Caco-2 (cell line): ENCODE measurements at regions not wholly inside any gene's neighbourhood (a gene's known extent, or its start where the extent isn't known, plus 50 kb on each side); places are given as distances from the start of the nearest gene placed in this dataset.

Source experiments
- BruUV-seq: library from RNA; stranded (reverse); fragments of 400-500 nt; replicated peaks from 2 replicates; lab custom pipeline; 2021; lab: Mats Ljungman, UMichigan
- CTCF ChIA-PET: fragments of 300-600 bp; sonication (Branson Sonifier 250); formaldehyde crosslinking; loops from one replicate; lab custom pipeline; 2022; ENCODE audit warnings: antibody characterized with exemption; lab: Charles Lee
- POLR2A ChIA-PET: fragments of 300-600 bp; sonication (Branson Sonifier 250); formaldehyde crosslinking; loops from one replicate; lab custom pipeline; 2022; ENCODE audit warnings: antibody characterized with exemption; lab: Charles Lee
- DNase-seq, 2 experiments: peaks; one replicate each; pipeline versions ENCODE4 v3.0.0 to v3.0.0-alpha.2; 2020 to 2022
- H3K27me3 ChIP-seq: replicated peaks from 2 replicates; pipeline ENCODE4 v1.6.0; 2011; ENCODE audit warnings: low read length; ENCODE audit not compliant: control insufficient read depth, insufficient read depth
- H3K36me3 ChIP-seq: 2 replicates; pipeline ENCODE4 v1.5.1; 2011; ENCODE audit warnings: low read length; ENCODE audit not compliant: control insufficient read depth, insufficient read depth
- H3K4me1 ChIP-seq: fragments of 250-450 bp; sonication (Bioruptor Pico); 2 replicates; pipeline ENCODE4 v1.5.1; 2020; ENCODE audit warnings: mild to moderate bottlenecking
- H3K4me3 ChIP-seq: 2 replicates; pipeline ENCODE4 v1.5.1; 2011; ENCODE audit warnings: low read depth, mild to moderate bottlenecking, control low read depth, low read length
- H3K9me3 ChIP-seq: fragments of 250-450 bp; sonication (Bioruptor Pico); 2 replicates; pipeline ENCODE4 v1.5.1; 2020; ENCODE audit warnings: mild to moderate bottlenecking, moderate library complexity
- H3K27ac Mint-ChIP-seq: one replicate; pipeline ENCODE4 v1.8.0; 2022; ENCODE audit warnings: mixed read lengths; ENCODE audit not compliant: unreplicated experiment
- H3K27me3 Mint-ChIP-seq: one replicate; pipeline ENCODE4 v1.8.0; 2022; ENCODE audit warnings: mixed read lengths; ENCODE audit not compliant: insufficient read depth, unreplicated experiment
- H3K36me3 Mint-ChIP-seq: one replicate; pipeline ENCODE4 v1.8.0; 2022; ENCODE audit warnings: mild to moderate bottlenecking, mixed read lengths; ENCODE audit not compliant: insufficient read depth, unreplicated experiment
- H3K4me1 Mint-ChIP-seq: one replicate; pipeline ENCODE4 v1.8.0; 2022; ENCODE audit warnings: low read depth, mixed read lengths; ENCODE audit not compliant: unreplicated experiment
- H3K4me3 Mint-ChIP-seq: one replicate; pipeline ENCODE4 v1.8.0; 2022; ENCODE audit warnings: mild to moderate bottlenecking, moderate library complexity, mixed read lengths; ENCODE audit not compliant: unreplicated experiment
- H3K9me3 Mint-ChIP-seq: one replicate; pipeline ENCODE4 v1.8.0; 2022; ENCODE audit warnings: mixed read lengths; ENCODE audit not compliant: unreplicated experiment
- CTCF ChIP-seq, 2 experiments: fragments of 200-600 bp in 1 of 2; IDR thresholded peaks; 1 replicate in 1 of 2; 2 replicates in 1 of 2; pipeline versions ENCODE4 v1.5.1 to v1.8.0; 2011 to 2022; ENCODE audit warnings: antibody characterized with exemption in 1 of 2, control low read depth in 1 of 2, inconsistent platforms in 1 of 2, low read depth in 1 of 2, low read length in 1 of 2, mild to moderate bottlenecking in 1 of 2, moderate library complexity in 1 of 2; ENCODE audit not compliant: insufficient read depth in 1 of 2, severe bottlenecking in 1 of 2, unreplicated experiment in 1 of 2
- intact Hi-C: fragments of 100-400 bp; cut with micrococcal nuclease; formaldehyde crosslinking; loops from one replicate; pipeline ENCODE4 v1.10.0; 2022; ENCODE audit not compliant: unreplicated experiment

GRCh38 chr1:95520390-95520789 is 286.4 kb downstream of the RWDD3 start:
- ChIA-PET CTCF (no interaction called here), POLR2A (interaction anchor here (0.7 kb wide), 1 partner anchor 18 kb away, joined by 5 read pairs; no protein-coding TSS in a partner anchor)
- H3K9me3 Mint-ChIP-seq, result peaks cover 23% of the 10 kb centered on the region

GRCh38 chr1:95532335-95532734 is 298.3 kb downstream of the RWDD3 start:
- ChIA-PET CTCF (no interaction called here), POLR2A (no interaction called here)
- peak in 1 of 2 experiments; percentile 3 for DNase-seq
- TF ChIP-seq CTCF (IDR thresholded peaks at IDR 0.05; ENCODE audit: insufficient read depth in 1 of 2, low read depth in 1 of 2, low read length in 1 of 2, severe bottlenecking in 1 of 2, unreplicated experiment in 1 of 2), result peak in 1 of 2 experiments; percentile 5
- no peaks in the 10 kb centered on the region for H3K27me3 ChIP-seq
- intact Hi-C loops, result loop anchor here (1.0 kb wide), 1 partner anchor 223 kb away; no protein-coding TSS in a partner anchor
- Mint-ChIP-seq H3K27ac (no peak overlapping the region), H3K4me1 (no peaks in the 10 kb centered on the region), H3K9me3 (no peaks in the 10 kb centered on the region), H3K4me3 (no peak overlapping the region), H3K27me3 (no peaks in the 10 kb centered on the region), H3K36me3 (no peaks in the 10 kb centered on the region)
- H3K4me3 ChIP-seq, result no peak overlapping the region
- no peaks in the 10 kb centered on the region for H3K36me3 ChIP-seq
- no peaks in the 10 kb centered on the region for H3K9me3 ChIP-seq
- H3K4me1 ChIP-seq, result no peaks in the 10 kb centered on the region
- no TSS peak for BruUV-seq

More at GRCh38 chr1:95520390-95520789, 286.4 kb downstream of the RWDD3 start:
- no peak overlapping the region for H3K4me3 ChIP-seq
- no peaks in the 10 kb centered on the region for H3K9me3 ChIP-seq
- Mint-ChIP-seq H3K27me3 (peaks cover 2% of the 10 kb centered on the region), H3K27ac (no peak overlapping the region), H3K36me3 (no peaks in the 10 kb centered on the region), H3K4me3 (no peak overlapping the region), H3K4me1 (no peaks in the 10 kb centered on the region)
- no peaks in the 10 kb centered on the region for H3K4me1 ChIP-seq
- intact Hi-C loops, result no loop called here
- DNase-seq, result no peak
- BruUV-seq, result no TSS peak
- no peak for TF ChIP-seq CTCF (IDR thresholded peaks at IDR 0.05; ENCODE audit: insufficient read depth in 1 of 2, low read depth in 1 of 2, low read length in 1 of 2, severe bottlenecking in 1 of 2, unreplicated experiment in 1 of 2)
- no peaks in the 10 kb centered on the region for H3K36me3 ChIP-seq
- no peaks in the 10 kb centered on the region for H3K27me3 ChIP-seq

- no peaks in the 10 kb centered on the region for H3K36me3 Mint-ChIP-seq
- no peaks in the 10 kb centered on the region for H3K4me1 Mint-ChIP-seq
- CTCF ChIA-PET, result interaction anchor here (0.6 kb wide), 1 partner anchor 704 kb away, joined by 3 read pairs; no protein-coding TSS in a partner anchor
- Histone ChIP-seq H3K27me3 (no peaks in the 10 kb centered on the region), H3K36me3 (no peaks in the 10 kb centered on the region), H3K9me3 (no peaks in the 10 kb centered on the region), H3K4me3 (no peak overlapping the region), H3K4me1 (no peaks in the 10 kb centered on the region)
- POLR2A ChIA-PET, result no interaction called here
- H3K27ac Mint-ChIP-seq, result no peak overlapping the region
- TF ChIP-seq CTCF (IDR thresholded peaks at IDR 0.05; ENCODE audit: insufficient read depth in 1 of 2, low read depth in 1 of 2, low read length in 1 of 2, severe bottlenecking in 1 of 2, unreplicated experiment in 1 of 2), result no peak
- H3K27me3 Mint-ChIP-seq, result no peaks in the 10 kb centered on the region
- BruUV-seq, result no TSS peak
- intact Hi-C loops, result no loop called here
- no peak overlapping the region for H3K4me3 Mint-ChIP-seq
- no peak for DNase-seq
- H3K9me3 Mint-ChIP-seq, result no peaks in the 10 kb centered on the region
These were observed 301.0 kb downstream of the RWDD3 start for GRCh38 chr1:95534985-95535384.
